HG02588 (cell line): ENCODE measurements at regions not wholly inside any gene's neighbourhood (a gene's known extent, or its start where the extent isn't known, plus 50 kb on each side); places are given as distances from the start of the nearest gene placed in this dataset.
"Not testable (repeated sequence)": the region's sequence is repeated elsewhere in the genome, so short reads cannot be mapped to it uniquely, and the experiment has no call there.

Source experiments
- ATAC-seq: cut with Tn5 transposase; IDR thresholded peaks from one replicate; pipeline ENCODE4 v1.9.1; 2021; ENCODE audit warnings: mild to moderate bottlenecking, moderate library complexity; ENCODE audit not compliant: unreplicated experiment

DNA sequence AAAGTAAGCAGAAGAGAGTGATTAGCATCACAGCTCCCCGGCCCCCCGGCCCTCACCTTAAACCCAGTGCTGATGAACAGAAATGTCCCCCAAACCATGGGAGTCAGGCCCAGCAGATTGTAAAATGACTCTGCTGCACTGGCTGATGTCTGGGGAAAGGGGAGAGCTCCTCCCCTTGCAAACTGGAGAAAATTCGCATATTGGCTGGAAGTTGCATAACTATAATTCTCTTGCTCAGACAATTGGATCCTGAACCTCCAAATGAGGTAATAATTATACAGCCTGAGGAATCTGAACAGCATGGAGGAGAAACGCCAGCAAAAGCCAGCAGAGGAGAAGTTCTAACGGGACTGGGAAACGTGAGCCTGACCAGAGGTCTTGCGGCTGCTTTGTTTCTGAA, 109.7 kb downstream of the C16orf95 start:
- no peak for ATAC-seq

DNA sequence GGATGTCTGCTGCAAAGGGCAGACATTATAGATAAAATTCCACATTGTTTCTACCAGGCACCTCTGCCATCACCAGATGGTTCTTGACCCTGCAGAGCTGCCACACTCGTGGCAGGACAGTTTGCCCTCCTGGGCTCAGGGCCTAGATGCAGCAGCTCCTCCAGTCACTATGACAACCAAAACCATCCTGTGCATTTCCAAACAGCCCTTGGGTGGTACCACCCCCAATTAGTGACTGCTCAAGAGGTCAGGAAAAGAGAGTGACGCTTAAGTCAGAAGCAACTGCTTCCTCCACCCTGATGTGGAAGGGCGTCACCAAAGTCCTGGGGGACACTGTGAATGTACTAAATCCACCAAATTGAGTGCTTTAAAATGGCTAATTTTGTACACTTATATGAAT, 109.2 kb downstream of the C16orf95 start:
- ATAC-seq = no peak

DNA sequence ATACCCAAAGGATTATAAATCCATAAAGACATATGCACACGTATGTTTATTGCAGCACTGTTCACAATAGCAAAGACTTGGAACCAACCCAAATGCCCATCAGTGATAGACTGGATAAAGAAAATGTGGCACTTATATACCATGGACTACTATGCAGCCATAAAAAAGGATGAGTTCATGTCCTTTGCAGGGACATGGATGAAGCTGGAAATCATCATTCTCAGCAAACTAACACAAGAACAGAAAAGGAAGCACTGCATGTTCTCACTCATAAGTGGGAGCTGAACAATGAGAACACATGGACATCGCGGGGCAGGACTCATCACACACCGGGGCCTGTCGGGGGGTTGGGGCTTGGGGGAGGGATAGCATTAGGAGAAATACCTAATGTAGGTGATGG, 108.2 kb downstream of the C16orf95 start:
- not testable (repeated sequence) for ATAC-seq

DNA sequence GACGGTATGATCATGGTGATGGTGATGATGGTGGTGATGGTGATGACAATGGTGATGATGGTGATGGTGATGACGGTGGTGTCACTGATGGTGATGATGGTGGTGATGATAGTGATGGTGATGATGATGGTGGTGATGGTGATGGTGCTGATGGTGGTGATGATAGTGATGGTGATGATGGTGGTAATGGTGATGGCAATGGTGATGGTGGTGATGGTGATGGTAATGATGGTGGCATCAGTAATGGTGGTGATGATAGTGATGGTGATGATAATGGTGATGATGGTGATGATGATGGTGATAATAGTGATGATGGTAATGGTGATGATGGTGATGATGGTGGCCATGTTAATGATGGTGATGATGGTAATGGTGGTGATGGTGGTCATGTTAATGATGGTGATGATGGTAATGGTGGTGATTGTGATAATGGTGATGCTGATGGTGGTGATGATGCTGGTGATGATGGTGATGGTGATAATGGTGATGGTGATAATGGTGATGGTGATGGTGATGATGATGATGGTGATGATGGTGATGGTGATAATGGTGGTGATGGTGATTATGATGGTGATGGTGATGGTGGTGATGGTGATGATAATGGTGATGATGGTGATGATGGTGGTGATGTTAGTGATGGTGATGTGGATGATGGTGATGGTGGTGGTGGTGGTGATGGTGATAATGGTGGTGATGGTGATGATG, 107.2 kb downstream of the C16orf95 start:
- ATAC-seq = no peak

DNA sequence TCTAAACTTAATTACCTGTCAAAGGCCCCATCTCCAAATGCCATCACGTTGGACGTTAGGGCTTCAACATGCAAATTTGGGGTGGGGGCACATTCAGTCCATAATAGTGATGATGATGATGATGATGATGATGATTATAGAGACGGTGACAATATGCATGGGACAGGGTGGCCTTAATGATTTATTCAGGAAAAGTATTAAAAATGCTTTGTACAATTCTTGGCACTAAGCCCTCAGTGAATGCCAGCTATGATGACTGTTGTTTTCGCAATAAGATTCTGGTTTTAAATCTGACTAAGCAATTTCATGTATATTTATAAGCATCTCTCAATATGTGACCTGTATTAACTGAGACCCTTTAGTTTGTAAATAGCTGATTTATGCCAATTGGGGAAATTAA, 106.3 kb downstream of the C16orf95 start:
- ATAC-seq = no peak

DNA sequence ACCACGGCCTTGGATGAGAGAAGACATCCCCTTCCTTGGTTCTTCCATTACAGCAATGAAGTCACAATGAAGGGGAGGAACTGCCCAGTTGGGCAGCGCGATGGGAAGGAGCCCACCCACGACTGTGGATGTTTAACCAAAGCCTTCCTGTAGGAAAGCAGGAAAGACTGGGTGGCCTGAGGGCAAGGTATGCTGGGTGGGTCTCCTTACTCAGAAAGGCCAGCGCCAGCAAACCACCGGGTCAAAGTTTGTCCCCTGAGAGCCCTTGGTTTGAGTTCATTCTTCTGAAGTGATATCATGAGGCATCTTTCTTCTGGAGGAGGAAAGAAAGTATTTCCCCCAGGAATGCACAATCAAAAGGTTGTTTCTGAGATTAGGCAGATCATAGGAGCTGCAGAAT, 105.2 kb downstream of the C16orf95 start:
- no peak for ATAC-seq

DNA sequence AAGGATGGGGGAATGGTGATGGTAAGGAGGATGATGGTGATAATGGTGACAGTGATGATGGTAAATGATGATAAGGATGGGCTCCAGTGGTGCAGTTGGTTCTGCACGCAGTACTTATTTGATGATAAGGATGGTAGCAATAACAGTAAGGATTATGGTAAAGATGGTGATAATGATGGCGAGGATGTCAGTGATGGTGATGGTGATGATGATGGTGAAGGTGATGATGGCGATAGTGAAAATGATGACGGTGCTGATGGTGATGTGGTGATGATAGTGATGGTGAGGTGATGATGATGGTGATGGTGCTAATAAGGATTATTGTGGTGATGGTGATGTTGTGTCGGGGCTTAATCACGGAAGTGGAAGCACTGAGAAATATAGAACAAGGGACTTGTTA, 103.7 kb downstream of the C16orf95 start:
- ATAC-seq = no peak

DNA sequence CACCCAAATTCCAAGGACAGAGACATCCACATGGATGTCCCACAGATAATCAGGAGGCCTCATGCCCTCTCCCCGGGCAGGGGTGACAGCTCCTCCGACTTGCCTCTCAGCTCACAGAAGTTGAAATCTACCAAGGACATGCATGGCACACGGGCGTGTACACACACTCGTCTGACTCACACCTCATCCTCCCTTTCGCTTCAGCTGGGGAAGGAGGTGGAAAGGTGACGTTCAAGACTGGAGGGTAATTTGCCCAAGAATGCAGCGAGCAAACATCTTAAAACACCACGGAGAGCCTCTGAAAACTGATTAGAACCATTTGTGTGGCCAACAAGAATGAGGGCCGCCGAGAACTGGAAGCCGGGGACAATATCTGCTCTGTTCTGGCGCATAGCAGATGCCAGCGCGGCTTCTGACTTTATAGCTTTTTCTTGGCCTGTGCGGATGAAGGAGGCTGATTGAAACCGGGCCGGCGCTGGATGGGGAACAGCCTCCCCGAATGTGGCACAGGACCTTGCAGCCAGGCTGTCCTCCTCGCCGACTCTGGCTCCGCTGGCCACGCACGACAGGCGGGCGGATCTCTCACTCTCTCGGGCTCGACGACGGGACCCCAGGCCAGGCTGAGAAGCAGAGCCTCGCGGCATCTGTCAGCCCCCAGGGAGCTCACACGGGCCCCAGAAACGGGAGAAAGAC, 100.9 kb downstream of the C16orf95 start:
- ATAC-seq = no peak

DNA sequence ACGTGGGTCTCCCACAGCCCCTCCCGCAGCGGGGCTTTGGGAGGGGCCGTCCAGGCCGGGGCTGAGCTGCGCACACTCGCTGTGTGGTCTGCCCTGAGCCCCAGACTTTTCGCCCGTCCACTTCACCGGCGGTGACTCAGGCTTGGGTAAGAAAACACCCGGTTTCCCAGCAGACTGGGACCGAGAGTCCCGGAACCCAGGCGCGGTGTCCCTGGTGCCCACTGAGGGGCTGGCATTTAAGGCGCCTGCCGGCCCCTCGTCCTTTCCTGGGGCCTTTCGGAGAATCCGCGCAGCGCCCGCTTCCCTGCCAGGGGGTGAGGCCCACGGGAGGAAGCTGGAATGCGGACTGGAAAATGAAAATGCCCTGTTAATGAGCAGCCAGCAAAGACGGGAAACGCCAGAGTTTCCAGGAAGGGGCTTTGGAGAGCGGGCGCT, 100.3 kb downstream of the C16orf95 start:
- no peak for ATAC-seq

DNA sequence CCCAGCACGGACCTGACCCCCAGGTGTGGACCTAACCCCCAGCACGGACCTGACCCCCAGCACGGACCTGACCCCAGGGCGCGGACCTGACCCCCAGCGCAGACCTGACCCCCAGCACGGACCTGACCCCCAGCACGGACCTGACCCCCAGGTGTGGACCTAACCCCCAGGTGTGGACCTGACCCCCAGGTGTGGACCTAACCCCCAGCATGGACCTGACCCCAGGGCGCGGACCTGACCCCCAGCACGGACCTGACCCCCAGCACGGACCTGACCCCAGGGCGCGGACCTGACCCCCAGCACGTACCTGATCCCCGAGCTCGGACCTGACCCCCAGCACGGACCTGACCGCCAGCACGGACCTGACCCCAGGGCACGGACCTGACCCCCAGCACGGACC, 99.4 kb downstream of the C16orf95 start:
- not testable (repeated sequence) for ATAC-seq

DNA sequence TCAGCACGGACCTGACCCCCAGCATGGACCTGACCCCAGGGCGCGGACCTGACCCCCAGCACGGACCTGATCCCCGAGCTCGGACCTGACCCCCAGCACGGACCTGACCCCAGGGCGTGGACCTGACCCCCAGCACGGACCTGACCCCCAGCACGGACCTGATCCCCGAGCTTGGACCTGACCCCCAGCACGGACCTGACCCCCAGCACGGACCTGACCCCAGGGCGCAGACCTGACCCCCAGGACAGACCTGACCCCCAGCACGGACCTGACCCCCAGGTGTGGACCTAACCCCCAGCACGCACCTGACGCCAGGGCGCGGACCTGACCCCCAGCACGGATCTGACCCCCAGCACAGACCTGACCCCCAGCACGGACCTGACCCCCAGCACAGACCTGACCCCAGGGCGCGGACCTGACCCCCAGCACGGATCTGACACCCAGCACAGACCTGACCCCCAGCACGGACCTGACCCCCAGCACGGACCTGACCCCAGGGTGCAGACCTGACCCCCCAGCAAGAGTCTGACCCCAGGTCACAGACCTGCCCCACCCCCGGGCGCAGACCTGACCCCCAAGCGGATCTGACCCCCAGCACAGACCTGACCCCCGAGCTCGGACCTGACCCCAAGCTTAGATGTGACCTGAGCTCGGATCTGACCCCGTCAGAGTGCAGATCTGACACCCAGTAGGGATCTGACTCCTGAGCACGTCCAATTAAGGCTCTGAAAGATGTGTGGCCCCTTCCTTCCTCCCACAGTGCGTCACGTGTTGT, 98.7 kb downstream of the C16orf95 start:
- no peak for ATAC-seq

DNA sequence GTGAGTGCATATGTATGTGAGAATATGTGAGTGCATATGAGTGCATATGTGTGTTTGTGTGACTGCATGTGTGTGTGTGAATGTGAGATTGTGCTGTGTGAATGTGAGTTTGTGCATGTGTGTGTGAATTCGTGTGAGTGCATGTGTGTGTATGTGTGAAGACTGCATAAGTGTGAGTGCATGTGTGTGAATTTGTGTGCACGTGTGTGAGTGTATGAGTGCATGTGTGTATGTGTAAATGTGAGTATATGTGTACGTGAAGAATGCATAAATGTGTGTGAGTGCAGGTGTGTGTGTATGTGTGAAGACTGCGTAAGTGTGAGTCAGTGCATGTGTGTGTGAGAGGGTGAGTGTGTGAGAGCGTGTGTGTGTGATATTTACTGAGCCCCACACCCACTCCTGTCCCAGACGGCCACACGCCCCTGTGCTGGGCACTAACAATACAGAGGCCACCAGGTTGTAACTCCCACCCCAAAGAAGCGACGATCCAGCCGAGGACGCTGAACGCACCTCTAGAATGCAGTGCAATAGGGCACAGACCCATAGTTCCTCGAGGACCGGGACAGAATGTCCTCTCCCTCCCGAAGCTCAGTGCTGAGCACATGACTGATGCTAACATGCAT, 97.8 kb downstream of the C16orf95 start:
- no peak for ATAC-seq

DNA sequence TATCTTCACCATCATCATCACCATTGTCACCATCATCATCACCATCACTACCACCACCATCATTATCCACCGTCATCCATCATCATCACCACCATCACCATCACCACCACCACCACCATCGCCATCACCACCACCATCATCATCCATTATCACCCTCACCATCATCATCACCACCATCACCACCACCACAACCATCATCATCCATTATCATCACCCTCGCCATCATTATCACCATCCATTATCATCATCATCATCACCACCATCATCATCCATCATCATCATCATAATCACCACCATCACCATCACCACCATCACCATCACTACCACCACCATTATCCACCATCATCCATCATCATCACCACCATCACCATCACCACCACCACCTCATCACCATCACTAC, 95.6 kb downstream of the C16orf95 start:
- no peak for ATAC-seq

DNA sequence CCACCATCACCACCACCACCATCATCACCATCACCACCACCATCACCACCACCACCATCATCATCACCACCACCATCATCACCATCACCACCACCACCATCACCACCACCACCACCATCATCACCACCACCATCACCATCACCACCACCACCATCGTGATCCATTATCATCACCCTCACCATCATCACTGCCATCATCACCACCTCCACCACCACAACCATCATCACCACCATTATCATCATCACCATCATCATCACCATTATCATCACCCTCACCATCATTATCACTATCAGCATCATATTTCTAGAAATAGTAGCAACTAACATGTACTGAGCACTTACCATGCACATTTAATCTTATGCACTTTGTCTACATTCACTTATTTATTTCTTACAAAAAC, 94.9 kb downstream of the C16orf95 start:
- ATAC-seq = no peak

DNA sequence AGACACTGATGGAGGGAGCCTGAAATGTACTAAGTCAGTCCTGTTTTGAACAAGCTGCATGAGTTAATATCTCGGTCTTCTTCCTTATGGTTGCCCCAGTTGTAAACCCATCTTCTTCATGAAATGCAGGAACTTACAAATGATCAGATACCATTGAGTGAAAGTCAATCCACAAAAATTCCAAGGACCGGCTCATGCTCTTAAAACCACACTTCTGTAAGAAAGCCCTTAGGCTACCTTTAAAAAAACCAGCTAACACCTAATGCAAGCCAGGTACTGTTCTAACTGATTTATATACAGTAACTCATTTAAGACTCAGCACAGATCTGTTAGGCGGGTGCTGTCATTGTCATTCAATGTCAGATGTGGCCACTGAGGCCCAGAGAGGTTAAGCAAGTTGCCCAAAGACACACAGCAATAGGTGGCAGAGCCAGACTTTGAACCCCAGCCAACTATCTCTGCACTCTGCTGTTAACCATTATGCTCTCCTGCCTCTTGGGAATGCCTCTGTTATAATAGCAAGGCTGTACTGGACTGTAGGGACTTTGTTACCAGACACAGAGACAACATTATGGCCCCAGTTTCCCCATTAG, 93.4 kb downstream of the C16orf95 start:
- ATAC-seq = no peak

DNA sequence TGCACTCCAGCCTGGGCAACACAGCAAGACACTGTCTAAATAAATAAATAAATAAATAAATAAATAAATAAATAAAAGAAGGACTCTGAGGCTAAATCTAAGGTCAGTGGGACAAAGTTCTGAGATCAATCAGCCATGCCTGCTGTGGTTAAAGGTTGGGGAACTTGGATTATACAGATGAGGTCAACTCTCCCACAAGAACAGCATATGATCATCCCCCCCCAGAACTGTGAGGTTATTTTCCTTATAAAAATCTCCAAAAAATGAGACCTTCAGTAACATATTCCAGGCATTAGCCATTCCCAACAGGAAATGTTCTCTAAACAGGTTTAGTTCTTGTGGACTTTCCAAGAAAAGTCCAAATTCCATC, 90.3 kb downstream of the C16orf95 start:
- ATAC-seq = no peak

DNA sequence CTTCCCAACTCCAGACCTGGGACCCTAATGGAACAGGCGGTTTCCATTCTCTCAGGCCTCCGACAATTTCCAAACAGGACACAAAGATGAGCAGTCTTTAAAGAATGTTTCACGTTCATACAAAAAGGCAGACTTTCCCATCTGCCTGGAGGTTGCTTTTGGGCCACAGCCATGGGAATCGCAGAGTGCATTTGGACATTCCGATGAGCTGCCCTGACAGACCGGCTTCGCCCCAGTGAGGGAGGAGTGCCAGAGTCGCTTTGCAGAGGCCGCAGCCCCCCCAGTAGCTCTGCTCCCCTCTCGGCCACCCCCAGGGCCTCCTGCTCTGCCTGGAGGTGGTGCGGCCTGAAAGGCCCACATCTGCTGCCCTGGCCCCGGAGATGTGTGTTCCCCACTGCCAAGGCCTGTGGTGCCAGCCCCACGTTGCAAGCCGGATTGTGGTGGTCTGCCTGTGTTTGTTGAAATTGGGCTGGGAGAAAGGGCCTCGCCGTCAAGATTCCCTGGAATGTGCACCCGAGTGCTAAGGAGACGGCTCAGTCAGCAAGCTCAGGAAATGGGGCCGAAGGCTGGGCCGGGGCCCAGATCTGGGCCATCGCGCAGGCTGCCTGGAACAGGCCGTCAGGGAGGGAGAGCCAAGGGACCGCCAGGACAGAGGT, 89.8 kb downstream of the C16orf95 start:
- ATAC-seq = no peak

DNA sequence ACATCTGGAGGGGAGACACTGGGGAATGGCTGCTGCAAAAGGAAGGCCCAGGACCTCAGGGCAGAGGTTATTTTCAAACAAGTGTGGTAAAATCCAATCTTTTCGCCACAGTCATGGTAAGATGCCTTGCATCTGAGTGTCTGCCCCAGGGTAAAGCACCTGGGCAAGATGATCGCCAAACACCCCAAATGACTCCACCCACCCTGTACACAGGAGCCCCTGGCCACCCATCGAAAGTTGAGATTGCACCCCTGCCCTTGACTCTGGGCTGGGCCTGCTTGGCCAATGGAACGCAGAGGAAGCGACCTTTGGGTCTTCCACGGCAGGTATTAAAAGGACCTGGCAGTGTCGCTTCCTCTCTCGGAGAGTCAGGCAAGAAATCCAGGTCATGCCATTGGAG, 88.8 kb downstream of the C16orf95 start:
- no peak for ATAC-seq

DNA sequence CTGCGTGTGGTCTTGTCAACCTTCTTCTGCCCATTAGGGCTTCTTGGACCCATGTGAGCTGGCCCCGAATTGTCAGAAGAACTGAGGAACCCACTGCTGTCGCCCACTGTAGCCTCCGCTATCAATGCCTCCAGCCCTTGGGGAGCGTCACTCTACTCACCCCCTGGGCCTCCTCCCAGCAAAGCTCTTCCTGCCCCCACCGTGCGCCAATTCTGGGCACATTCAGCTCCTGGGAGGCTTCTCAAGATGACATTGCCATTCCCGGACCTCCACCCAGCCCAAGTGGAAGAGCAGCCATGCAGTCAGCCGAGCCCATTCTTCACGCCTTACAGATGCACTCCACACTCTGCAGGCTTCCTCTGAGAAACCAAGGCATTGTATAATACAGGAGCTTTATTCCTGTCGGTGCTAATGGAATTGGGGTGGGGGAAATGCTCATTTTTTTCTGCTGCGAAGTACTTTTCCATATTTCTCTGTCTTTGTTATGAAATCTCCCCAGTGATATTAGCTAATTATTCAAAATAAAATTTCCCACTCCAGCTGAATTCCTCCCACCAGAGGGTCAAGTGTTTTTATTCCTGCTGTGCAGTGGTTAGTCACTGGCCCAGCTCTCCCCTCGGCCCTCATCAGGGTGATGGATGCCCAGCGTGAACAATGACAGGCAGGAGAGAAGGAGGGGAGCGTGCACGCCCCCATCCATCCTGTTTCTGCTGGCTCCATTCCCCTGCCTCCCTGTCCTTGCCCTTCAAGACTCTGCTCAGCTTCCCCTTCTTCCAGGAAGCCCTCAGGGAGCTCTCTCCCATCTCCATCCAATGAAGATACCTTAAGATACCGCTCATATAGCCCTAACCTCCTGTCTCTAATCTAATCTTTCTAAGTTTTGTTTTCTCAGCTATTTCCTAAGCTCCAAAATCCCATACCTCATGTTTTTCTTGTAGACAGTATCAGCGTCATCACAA, 87.7 kb downstream of the C16orf95 start:
- ATAC-seq = no peak

DNA sequence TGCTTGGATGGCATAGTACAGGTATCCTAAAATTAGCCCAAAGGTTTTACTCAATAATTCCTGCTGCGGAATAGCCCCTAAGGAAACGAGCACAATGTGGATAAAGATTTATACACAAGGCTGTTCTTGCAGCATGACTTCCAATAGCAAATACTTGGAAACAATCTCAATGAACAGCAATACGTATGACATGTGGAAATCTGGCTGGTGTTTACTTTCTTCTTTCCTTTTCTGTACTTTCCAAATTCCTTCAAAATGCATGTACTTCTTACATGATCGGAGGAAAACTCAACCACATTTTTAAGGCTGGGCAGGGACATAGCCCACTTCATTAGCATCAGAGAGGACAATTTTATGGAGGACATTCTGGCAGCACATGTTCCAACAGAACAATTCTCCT, 86.6 kb downstream of the C16orf95 start:
- no peak for ATAC-seq
